Neural progenitor cell (in vitro differentiated cells): ENCODE measurements at regions not wholly inside any gene's neighbourhood (a gene's known extent, or its start where the extent isn't known, plus 50 kb on each side); places are given as distances from the start of the nearest gene placed in this dataset.

Experiments
- CTCF ChIP-seq: fragments of 200-600 bp; sonication (generic); IDR thresholded peaks from 2 replicates; pipeline ENCODE4 v1.5.1; 2017; ENCODE audit warnings: antibody characterized with exemption, mild to moderate bottlenecking
- EZH2 ChIP-seq: fragments of 200-600 bp; sonication (generic); IDR thresholded peaks from 2 replicates; pipeline ENCODE4 v1.6.1; 2017; ENCODE audit warnings: antibody characterized with exemption, mild to moderate bottlenecking, moderate library complexity

- no peak for TF ChIP-seq CTCF
- TF ChIP-seq EZH2: no peak
Measured at GRCh38 chrX:155745792-155746191, 133.0 kb upstream of the TMLHE start.
